MM.1S (cell line): ENCODE measurements at regions not wholly inside any gene's neighbourhood (a gene's known extent, or its start where the extent isn't known, plus 50 kb on each side); places are given as distances from the start of the nearest gene placed in this dataset.

Experiments
- EZH2phosphoT487 ChIP-seq: fragments of 300-600 bp; sonication (generic); IDR thresholded peaks from 2 replicates; pipeline ENCODE4 v1.6.1; 2018; ENCODE audit warnings: antibody characterized with exemption, low read length
- TF ChIP-seq, protein P1 (sequence below): fragments of 300-600 bp; sonication (generic); IDR thresholded peaks from 2 replicates; pipeline ENCODE4 v1.5.1; 2016; ENCODE audit warnings: antibody characterized with exemption, low read length, mixed read lengths

DNA sequence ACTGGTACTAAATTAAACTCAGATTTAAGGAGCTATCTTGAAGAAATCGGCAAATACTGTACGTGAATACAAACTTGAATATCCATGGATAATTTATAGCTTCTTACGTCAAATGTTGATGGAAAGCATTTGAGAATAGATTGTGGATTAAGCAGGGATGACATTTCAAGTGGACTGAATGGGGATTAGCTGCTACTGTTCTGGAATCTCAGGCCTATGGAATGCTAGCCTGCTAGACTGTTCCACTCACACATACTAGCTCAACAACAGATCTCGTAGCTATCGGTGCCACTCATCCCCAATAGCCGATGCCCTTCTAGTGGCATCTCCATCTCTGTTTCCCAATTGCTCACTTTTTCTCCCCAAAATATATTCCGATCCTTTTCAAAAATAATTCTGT lies 62.0 kb upstream of the USP25 start:
- TF ChIP-seq, protein P1, sequence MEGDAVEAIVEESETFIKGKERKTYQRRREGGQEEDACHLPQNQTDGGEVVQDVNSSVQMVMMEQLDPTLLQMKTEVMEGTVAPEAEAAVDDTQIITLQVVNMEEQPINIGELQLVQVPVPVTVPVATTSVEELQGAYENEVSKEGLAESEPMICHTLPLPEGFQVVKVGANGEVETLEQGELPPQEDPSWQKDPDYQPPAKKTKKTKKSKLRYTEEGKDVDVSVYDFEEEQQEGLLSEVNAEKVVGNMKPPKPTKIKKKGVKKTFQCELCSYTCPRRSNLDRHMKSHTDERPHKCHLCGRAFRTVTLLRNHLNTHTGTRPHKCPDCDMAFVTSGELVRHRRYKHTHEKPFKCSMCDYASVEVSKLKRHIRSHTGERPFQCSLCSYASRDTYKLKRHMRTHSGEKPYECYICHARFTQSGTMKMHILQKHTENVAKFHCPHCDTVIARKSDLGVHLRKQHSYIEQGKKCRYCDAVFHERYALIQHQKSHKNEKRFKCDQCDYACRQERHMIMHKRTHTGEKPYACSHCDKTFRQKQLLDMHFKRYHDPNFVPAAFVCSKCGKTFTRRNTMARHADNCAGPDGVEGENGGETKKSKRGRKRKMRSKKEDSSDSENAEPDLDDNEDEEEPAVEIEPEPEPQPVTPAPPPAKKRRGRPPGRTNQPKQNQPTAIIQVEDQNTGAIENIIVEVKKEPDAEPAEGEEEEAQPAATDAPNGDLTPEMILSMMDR, result no peak
- TF ChIP-seq EZH2phosphoT487, result no peak
